Tongue (tissue), 1 donor: ENCODE measurements at regions not wholly inside any gene's neighbourhood (a gene's known extent, or its start where the extent isn't known, plus 50 kb on each side); places are given as distances from the start of the nearest gene placed in this dataset.
"Not testable (repeated sequence)": the region's sequence is repeated elsewhere in the genome, so short reads cannot be mapped to it uniquely, and the experiment has no call there.

Source experiments
- DNase-seq: peaks from one replicate; pipeline ENCODE4 v3.0.0-alpha.2; 2015

DNA sequence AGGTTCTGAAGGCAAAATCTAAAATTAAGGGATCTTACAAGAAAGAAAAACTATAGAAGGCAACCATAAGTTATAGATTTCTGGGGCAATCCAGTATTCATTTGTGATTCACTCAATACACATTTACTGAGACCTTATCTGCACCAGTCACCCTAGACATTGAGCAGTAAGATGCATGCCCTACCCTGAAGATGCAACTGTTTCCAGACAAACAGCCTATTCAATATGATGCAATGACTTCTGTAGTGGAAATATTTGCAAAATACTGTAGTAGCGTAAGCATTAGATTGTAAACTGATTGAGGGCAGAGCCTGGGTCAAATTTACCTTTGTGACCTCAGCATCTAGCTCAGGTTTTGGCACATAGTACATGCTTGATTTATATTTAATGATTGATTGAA lies 256.2 kb upstream of the ACTBL2 start:
- DNase-seq, result no peak

DNA sequence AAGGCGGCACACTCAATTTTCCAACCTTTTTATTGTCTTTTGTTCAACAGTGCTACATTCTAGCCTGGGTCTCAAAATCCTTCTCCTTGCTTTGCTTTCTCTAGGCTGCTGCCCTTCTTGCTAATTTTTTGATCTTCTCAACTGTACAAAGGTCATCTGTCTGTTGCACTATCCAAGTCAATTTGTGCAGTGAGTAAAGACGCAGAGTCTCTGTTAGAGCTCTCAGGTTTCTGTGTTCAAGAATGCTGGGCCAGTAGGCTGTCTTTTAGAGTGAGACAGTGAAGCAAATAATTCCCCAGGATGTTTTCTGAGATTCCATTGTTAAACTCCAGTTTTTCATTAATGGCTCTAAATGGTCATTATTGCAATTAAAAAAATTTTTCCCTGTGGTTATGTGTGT lies 255.7 kb upstream of the ACTBL2 start:
- no peak for DNase-seq

DNA sequence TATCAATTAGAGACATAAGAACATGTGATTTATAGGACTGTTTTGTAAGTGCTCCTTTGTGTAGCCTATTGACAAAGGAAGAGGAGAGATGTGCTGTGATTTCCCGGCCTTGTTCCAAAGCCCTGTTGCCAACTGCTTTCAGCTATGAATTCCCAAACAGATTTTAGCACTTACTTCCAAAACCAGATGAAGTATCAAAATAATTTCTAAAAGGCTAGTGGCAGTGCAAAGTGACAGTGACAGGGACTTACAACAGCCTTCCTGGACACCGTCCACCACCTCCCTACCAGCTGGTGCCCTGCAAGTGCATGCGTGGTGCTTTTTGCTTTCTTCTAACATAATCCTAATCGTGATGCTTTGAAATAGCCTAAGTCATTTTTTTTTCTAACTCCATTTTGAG lies 254.1 kb upstream of the ACTBL2 start:
- no peak for DNase-seq

DNA sequence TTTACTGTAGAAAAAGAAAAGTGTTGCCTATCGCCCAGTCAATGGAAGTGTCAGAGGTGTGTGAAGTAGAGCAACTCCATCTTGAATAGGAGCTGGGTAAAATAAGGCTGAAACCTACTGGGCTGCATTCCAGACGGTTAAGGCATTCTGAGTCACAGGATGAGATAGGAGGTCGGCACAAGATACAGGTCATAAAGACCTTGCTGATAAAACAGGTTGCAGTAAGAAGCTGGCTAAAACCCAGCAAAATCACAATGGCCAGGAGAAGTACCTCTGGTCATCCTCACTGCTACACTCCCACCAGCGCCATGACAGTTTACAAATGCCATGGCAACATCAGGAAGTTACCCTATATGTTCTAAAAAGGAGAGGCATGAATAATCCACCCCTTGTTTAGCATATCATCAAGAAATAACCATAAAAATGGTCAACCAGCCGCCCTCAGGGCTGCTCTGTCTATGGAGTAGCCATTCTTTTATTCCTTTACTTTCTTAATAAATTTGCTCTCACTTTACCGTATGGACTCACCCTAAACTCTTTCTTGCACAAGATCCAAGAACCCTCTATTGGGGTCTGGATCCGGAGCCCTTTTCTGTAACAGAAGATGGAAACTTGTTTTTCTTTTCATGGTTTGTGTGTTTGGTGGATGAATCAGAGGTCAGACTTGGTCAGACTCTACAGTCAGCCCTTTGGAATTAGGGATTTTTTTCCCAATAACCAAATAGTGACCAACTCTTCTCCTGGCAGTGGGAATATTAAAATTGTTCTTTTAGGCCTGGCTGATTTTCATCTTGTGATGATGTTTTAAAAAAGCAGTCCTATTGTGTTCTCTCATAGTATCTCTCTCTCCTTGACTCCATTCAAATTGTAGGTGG lies 252.9 kb upstream of the ACTBL2 start:
- DNase-seq, result not testable (repeated sequence)

DNA sequence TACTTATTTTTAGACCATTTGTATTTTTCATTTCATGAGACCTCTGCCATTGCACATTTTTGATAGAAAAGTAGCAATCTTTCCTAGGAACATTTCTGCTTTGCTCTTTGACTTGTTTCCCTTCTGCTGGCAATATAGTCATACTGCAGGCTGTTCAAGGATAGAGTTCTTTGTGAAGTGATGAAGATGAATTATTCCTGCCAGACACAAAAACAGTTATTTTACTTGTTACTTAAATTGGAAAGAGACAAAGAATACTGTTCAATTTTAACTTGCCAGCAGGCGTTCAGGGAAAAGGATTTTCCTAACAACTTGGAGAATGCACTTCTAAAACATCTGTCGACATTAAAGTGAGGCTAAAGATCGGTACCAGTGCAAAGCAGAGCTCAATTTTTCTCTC lies 251.7 kb upstream of the ACTBL2 start:
- peak; percentile 8 for DNase-seq

DNA sequence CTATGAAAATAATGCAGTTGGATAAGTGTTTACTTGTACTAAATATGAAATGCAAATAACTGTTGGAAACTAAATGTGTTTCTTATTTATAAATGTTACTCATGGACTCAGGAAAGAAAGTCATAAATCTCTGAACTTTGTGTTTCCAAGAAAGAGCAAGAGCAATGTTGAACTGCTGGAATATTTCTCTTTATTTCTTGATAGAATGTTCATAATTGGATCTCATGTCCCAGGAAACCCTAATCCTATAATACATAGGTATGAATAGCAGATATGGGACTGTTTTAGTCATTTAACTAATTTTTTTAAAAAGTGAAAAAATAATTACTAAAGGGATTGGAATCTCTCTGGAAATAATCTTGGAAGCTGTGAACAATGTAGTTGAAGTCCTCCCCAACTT lies 245.0 kb upstream of the ACTBL2 start:
- no peak for DNase-seq

DNA sequence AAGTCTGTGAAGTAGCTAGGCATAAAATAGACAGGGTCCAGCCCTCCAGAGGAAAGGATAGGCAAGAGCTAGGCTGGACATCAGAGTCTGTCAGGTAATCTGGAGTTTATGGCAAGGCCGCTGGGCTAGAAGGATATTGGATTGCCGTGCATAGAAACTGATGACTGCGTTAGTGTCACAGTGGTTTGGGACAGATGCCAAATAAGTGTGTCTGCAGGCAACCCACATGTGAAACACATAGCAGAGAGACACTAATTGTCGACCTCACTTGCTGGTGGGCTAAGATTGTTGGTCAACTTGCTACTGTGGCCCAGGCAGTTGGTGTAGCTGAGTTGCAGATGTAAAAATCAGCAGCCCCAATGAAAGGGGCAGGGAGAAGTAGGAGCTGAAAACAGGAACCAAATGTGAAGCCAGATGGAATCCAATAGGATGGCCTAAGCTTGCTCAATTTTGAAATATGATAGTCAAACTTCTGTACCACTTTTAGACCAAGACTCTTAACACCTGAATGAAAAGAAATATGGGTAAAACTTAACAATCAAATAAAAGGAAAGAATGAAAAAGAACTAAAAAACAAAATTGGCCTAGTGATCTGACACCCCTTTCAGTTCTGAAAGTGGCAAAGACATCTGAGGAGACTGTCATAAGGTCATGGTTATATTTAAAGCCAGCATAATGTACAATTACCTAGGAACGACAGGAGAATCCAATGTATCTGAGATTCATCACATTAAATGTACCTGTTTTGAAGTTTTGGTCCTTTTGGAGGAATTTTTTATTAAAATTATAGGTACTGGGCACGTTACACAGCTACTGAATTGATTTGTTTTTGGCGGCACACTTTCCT lies 243.3 kb upstream of the ACTBL2 start:
- DNase-seq, result no peak

DNA sequence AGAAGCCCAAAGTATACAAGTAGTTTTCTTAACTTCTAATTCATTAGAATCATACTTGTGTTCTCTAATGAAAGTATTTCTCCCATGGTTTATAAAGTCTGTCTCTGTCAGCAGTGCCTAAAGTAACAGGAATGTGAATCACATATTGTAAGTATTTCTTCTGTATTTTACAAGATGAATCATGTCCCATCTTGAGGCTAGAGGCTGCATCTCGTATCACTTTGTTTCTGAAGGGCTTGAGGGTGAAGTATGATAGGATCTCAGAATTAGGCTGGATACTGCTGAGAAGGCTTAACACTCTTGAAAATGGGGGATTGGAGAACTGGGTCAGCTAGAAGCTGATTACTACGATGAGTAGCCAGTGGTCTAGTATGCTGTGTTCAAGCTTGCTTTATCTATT lies 242.2 kb upstream of the ACTBL2 start:
- no peak for DNase-seq

DNA sequence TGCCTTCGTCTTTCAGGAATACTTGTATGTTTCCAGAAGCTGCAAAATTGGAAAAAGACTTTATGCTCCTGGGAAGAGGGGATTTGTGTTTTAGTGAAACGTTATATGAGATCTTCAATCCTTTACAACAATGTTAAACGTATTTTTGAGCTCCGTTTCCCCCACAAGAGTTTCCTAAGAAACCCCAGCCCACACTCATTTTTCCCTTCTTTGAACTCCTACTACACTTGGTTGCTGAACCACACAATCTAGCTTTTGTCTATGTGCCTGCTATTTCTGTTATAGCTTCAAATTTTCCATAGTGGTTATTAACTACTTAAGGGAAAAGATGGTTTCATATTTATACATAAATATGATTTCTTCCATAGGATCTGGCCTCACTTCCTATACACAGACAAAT lies 238.6 kb upstream of the ACTBL2 start:
- no peak for DNase-seq

DNA sequence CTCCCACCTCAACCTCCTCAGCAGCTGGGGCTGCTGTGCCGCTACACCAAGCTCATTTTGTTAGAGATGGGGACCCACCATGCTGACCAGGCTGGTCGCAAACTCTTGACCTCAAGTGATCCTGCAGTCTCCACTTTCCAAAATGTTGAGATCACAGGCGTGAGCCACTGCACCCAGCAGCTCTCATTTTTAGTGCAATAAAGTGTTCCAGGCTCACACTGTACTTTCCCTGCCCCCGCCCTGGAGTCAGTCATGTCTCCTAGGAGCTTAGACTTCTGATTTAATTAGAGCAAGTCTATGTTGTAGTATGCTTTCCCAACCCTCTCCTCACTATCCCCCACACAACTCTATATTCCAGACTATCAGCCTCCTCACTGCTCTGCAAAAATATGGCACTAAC lies 238.0 kb upstream of the ACTBL2 start:
- DNase-seq, result no peak

DNA sequence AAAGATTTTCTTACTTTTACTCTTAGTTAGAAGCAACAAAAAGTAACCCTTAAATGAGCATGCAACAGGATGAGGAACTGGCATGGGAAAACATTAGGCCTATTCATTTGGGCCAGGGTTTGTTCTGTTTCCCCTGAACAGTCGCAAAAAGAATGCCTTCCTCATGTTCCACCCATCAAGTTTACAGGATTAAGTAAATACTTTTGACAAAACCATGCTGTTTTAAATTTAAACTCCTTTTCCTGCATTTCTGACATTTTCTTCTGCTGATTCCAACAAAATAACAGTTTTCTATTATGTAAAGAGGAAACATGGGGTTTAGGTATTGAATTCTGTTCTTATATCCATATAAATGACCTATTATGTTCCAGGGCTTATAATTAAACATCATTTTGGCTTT lies 236.6 kb upstream of the ACTBL2 start:
- DNase-seq, result no peak

DNA sequence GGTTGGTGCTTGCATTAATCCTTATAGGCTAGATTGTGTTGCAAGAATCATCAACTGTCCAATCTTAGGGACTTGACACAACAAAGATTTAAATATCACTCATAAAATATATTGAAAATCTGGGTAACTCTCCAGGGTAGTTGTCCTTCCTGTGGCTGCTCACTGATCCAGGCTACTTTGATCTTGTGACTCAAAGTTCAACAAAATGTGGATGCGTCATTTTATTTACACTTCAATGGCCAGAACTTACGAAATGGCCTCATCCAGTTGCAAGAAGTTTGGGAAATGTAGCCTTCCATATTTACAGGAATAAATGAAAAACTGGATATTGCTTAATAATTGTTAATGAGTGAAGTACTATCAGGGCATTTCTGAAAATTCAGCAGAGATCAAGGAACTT lies 235.5 kb upstream of the ACTBL2 start:
- no peak for DNase-seq

DNA sequence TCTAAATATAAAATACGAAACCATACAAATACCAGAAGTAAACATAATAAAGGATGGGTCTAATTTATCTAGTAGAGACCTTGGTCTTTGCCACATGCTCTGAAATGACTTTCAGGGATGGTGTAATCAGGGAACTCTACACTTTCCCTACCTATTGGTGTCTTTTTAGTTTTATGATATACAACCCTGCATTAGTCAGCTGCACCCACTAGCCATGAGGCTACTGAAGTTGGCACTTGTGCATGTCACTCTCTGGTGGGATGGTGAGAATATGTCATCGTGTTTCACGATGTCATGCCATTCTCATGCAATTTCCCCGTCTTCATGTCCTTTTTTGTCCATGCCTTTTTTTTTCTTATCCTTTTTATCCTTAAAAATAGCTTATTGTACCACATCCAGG lies 234.9 kb upstream of the ACTBL2 start:
- DNase-seq, result no peak

DNA sequence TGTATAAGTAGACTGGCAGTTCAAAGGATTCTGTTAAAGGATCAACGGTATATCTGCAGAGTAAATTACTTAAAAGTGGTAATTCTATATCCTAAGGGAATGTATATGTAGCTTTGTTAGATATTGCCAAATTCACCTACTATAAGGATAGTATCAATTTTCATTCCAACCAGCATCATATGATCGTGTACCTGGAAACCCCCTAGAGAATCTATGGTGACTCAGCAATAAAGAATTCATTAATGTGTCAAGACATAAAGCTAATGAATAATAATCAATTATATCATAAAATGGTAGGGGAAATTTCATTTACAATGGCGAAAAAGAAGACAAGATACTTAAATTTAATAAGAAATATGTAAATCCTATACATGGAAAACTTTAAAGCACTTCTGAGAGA lies 234.1 kb upstream of the ACTBL2 start:
- DNase-seq, result no peak

DNA sequence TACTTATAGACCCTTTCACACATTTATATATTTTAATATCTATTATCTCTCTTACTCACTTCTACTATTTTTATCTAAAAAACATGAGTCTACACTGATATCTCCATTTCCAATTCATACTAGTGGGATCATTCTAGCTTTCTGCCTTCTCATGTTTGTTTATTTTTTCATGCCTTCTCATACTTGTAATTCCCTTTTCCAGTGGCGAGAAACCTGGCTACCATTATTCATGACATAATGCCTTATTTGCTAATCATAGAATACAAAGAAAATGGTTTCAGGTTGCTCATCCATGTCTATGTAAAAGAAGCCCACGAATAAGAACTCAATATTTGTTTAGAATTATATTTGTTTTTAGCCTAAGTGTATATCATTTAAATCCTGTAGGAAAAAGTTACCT lies 232.7 kb upstream of the ACTBL2 start:
- DNase-seq, result no peak

DNA sequence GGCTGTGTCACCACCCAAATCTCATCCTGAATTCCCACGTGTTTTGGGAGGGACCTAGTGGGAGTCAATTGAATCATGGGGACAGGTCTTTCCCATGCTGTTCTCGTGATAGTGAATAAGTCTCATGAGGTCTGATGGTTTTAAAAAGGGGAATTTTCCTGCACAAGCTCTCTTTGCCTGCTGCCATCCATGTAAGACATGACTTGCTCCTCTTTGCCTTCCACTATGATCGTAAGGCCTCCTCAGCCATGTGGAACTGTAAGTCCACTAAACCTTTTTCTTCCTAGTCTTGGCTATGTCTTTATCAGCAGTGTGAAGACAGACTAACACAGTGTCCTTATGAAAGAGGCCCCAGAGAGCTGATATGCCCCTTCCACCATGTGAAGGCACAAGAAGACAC lies 230.9 kb upstream of the ACTBL2 start:
- DNase-seq, result not testable (repeated sequence)

DNA sequence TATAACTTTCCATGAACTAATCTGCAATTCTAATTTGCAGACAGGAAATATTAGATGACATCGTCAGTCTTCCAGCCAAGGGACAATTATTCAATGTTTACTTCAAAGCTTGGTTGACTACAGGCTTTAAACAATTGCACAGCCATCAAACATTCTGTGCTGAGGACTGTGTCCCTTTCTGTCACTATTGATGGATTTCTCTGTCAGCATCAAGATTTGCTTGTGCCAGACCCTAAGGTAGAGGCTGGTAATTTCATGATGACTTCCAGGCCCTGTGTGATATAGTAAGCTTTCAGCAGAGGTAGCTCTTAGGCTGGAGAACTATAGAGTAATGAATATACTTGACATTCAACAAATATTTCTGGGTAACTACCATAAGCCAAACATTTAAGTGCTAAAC lies 229.3 kb upstream of the ACTBL2 start:
- DNase-seq, result no peak

DNA sequence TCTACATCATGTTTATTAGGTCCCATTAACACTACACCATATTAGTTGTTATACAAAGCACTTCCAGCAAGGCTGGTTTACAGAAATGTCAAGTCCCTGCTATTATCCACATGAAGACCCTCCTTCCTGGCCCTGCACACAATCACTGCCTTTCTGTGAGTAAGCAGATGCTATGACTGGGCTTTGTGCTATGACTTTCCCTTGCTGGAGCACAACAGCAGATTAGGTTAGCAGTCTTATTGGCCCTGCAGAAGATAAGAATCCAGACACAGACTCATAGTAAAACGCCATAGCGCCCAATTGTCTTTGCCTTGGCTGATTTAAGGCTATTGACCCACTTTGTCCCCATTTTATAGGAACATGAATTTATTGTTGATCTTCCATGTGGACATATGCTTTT lies 228.9 kb upstream of the ACTBL2 start:
- no peak for DNase-seq

DNA sequence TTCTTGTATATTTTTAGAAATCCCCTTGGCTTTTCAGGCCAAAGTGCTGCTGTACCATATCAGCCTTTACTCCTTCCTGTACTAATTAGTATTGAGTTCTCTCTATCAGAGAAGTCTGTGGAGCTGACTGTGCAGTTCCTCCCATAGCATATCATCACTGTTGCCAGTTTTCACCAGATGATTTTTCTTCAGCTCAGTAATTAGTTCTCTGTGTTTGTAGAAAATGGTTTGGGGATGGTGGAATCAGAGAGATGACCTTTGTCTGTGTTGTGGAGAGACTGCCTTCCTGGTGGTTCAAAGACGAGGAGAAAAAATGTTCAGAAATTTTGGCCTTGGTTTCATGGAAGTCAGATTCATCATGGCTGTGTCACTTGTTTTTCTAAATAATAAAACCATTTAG lies 227.5 kb upstream of the ACTBL2 start:
- no peak for DNase-seq

DNA sequence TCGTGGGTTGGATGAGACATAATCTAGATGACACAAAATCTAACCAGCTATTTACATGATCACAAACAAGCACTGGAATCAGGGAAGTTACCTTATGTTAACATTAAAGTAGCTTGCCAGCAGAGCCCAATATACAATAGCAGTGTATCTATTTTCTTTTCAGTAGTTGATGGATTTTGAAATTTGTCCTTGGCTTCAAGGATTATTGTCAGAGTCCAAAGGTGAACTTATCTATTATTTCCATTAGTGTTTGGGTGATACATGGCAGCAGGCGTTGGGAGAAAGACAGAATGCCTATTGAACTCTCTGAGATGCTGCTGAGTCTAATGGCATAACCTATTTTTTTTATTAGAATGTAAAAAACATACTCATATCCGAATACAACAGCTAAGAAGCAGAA lies 223.2 kb upstream of the ACTBL2 start:
- DNase-seq, result no peak

DNA sequence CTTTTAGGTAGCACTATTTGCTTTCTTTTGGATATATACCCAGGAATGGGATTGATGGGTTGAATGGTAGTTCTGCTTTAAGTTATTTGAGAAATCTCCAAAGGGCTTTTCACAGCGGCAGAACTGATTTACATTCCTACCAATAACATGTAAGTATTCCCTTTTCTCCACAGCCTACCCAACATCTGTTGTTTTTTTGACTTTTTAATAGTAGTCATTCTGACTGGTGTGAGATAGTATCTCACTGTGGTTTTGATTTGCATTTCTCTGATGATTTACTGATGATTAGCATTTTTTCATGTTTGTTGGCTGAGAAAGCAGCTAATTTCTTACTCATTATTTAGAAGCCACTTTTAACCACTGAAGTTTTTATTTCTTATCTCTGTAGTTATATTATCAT lies 221.1 kb upstream of the ACTBL2 start:
- DNase-seq, result no peak

DNA sequence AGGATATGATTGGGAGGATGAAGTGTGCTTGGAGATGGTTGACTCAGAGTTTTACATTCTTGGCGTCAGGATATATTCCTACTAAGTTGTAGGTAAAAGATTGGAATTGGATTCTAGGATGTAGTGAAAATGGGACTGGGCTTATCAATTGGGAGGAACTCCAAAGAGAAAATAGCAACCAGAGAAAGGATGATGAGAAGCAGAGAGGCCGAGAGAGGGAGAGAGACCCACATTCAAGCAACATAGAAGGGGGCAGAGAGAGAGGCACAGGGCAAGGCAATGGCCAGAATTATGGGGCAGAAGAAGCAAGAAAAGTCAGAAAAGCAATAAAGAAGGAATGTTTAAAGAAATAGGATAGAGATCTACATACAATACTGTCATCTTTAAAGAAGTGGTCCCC lies 217.9 kb upstream of the ACTBL2 start:
- DNase-seq, result no peak

DNA sequence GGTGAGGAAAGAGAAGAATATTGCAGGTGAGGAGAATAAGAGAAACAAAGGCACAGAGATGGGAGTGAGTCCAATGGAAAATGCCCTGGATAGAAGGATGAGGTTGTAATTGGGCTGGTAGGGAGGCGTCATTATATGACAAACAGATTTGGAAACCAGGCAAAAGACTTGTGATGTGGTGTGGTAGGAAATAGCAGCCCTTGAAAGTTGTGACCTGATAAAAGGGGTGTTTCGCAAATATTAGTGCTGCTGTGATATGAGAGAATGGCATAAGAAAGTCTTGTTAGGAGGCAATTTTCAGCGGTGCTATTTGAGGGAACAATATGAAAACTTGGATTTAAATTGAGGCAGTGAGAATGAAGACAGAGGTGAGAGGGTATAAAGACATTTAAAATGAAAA lies 217.5 kb upstream of the ACTBL2 start:
- DNase-seq, result no peak

DNA sequence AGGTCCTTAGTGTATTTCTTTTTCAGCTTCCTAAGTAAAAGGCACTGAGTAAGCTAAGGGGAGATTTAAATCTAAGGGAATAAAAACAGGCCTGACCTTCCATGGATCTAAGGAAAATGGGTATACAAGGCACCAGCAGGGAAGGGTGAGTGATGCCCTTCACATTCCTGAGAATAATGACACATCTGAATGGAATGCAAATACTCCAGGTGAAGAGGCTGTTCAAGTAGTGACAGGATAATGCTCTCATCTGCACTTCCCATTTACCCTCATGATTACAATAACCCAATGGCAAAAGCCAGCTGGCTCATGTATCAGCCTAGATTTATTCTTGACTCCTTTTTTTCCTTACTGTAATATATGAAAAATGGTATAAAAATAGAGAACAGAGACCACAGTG lies 216.2 kb upstream of the ACTBL2 start:
- no peak for DNase-seq
